ENCODE measurements at regions not wholly inside any gene's neighbourhood (a gene's known extent, or its start where the extent isn't known, plus 50 kb on each side); places are given as distances from the start of the nearest gene placed in this dataset.

- POLR2A ChIA-PET: no interaction called here
- no peak overlapping the region for H3K4me3 ChIP-seq (ENCODE audit: control insufficient read depth in 1 of 7, extremely low read depth in 1 of 7, insufficient read depth in 4 of 7, low read depth in 2 of 7, low read length in 6 of 7)
- H3K27ac ChIP-seq (ENCODE audit: insufficient read depth in 1 of 2, low read depth in 1 of 2, low read length in 2 of 2, poor library complexity in 1 of 2, severe bottlenecking in 2 of 2): no peak overlapping the region
- 96% methylated on average over 7 of the region's 7 CpGs for WGBS (ENCODE audit: insufficient coverage)
- H3K27me3 ChIP-seq (replicated peaks in 2 of 5; ENCODE audit: control insufficient read depth in 4 of 5, insufficient read depth in 5 of 5, low read length in 4 of 5): no peaks in the 10 kb centered on the region
- no peaks in the 10 kb centered on the region for H3K4me1 ChIP-seq (ENCODE audit: control extremely low read depth in 1 of 4, control insufficient read depth in 4 of 4, insufficient read depth in 4 of 4, low read length in 3 of 4)
- DNase-seq: no peak
- no peaks in the 10 kb centered on the region for H3K9me3 ChIP-seq (ENCODE audit: control extremely low read depth in 1 of 5, control insufficient read depth in 4 of 5, insufficient read depth in 2 of 5, low read depth in 1 of 5, low read length in 4 of 5)
- CTCF ChIA-PET: interaction anchor here (0.9 kb wide), 1 partner anchor 9 kb away, joined by 3 read pairs; no protein-coding TSS in a partner anchor
- H3K36me3 ChIP-seq (ENCODE audit: control insufficient read depth in 4 of 4, insufficient read depth in 4 of 4, low read length in 3 of 4): no peaks in the 10 kb centered on the region
Observed at GRCh38 chr6:103018426-103018825, 1624.9 kb downstream of the GRIK2 start.

- no peak overlapping the region for H3K4me3 ChIP-seq (ENCODE audit: control insufficient read depth in 1 of 7, extremely low read depth in 1 of 7, insufficient read depth in 4 of 7, low read depth in 2 of 7, low read length in 6 of 7)
- WGBS (ENCODE audit: insufficient coverage): 99% methylated on average over 9 of the region's 9 CpGs
- no peaks in the 10 kb centered on the region for H3K27me3 ChIP-seq (replicated peaks in 2 of 5; ENCODE audit: control insufficient read depth in 4 of 5, insufficient read depth in 5 of 5, low read length in 4 of 5)
- CTCF ChIA-PET: interaction anchor here (0.9 kb wide), 1 partner anchor 9 kb away, joined by 3 read pairs; no protein-coding TSS in a partner anchor
- DNase-seq: no peak
- POLR2A ChIA-PET: no interaction called here
- H3K36me3 ChIP-seq (ENCODE audit: control insufficient read depth in 4 of 4, insufficient read depth in 4 of 4, low read length in 3 of 4): no peaks in the 10 kb centered on the region
- H3K4me1 ChIP-seq (ENCODE audit: control extremely low read depth in 1 of 4, control insufficient read depth in 4 of 4, insufficient read depth in 4 of 4, low read length in 3 of 4): no peaks in the 10 kb centered on the region
- H3K9me3 ChIP-seq (ENCODE audit: control extremely low read depth in 1 of 5, control insufficient read depth in 4 of 5, insufficient read depth in 2 of 5, low read depth in 1 of 5, low read length in 4 of 5): no peaks in the 10 kb centered on the region
- H3K27ac ChIP-seq (ENCODE audit: insufficient read depth in 1 of 2, low read depth in 1 of 2, low read length in 2 of 2, poor library complexity in 1 of 2, severe bottlenecking in 2 of 2): no peak overlapping the region
Observed at GRCh38 chr6:103017878-103018277, 1624.4 kb downstream of the GRIK2 start.

- WGBS (ENCODE audit: insufficient coverage): 86% methylated on average over 2 of the region's 2 CpGs
- no peak overlapping the region for H3K4me3 ChIP-seq (ENCODE audit: control insufficient read depth in 1 of 7, extremely low read depth in 1 of 7, insufficient read depth in 4 of 7, low read depth in 2 of 7, low read length in 6 of 7)
- no peak for DNase-seq
- no peaks in the 10 kb centered on the region for H3K9me3 ChIP-seq (ENCODE audit: control extremely low read depth in 1 of 5, control insufficient read depth in 4 of 5, insufficient read depth in 2 of 5, low read depth in 1 of 5, low read length in 4 of 5)
- H3K36me3 ChIP-seq (ENCODE audit: control insufficient read depth in 4 of 4, insufficient read depth in 4 of 4, low read length in 3 of 4): no peaks in the 10 kb centered on the region
- no peaks in the 10 kb centered on the region for H3K27me3 ChIP-seq (replicated peaks in 2 of 5; ENCODE audit: control insufficient read depth in 4 of 5, insufficient read depth in 5 of 5, low read length in 4 of 5)
- no peaks in the 10 kb centered on the region for H3K4me1 ChIP-seq (ENCODE audit: control extremely low read depth in 1 of 4, control insufficient read depth in 4 of 4, insufficient read depth in 4 of 4, low read length in 3 of 4)
- H3K27ac ChIP-seq (ENCODE audit: insufficient read depth in 1 of 2, low read depth in 1 of 2, low read length in 2 of 2, poor library complexity in 1 of 2, severe bottlenecking in 2 of 2): no peak overlapping the region
- ChIA-PET CTCF (interaction anchor here (1.3 kb wide), 1 partner anchor 11 kb away, joined by 3 read pairs; no protein-coding TSS in a partner anchor), POLR2A (no interaction called here)
Observed at GRCh38 chr6:103011605-103012004, 1618.1 kb downstream of the GRIK2 start.

GRCh38 chr6:103002282-103002681 lies 1608.8 kb downstream of the GRIK2 start:
- POLR2A ChIA-PET: no interaction called here
- CTCF ChIA-PET: no interaction called here
- no peaks in the 10 kb centered on the region for H3K4me1 ChIP-seq (ENCODE audit: control extremely low read depth in 1 of 4, control insufficient read depth in 4 of 4, insufficient read depth in 4 of 4, low read length in 3 of 4)
- no peak for DNase-seq
- H3K27me3 ChIP-seq (replicated peaks in 2 of 5; ENCODE audit: control insufficient read depth in 4 of 5, insufficient read depth in 5 of 5, low read length in 4 of 5): no peaks in the 10 kb centered on the region
- H3K27ac ChIP-seq (ENCODE audit: insufficient read depth in 1 of 2, low read depth in 1 of 2, low read length in 2 of 2, poor library complexity in 1 of 2, severe bottlenecking in 2 of 2): no peak overlapping the region
- H3K4me3 ChIP-seq (ENCODE audit: control insufficient read depth in 1 of 7, extremely low read depth in 1 of 7, insufficient read depth in 4 of 7, low read depth in 2 of 7, low read length in 6 of 7): no peak overlapping the region
- peaks cover 0 to 3% (median 0%) of the 10 kb centered on the region in 5 experiments for H3K9me3 ChIP-seq (ENCODE audit: control extremely low read depth in 1 of 5, control insufficient read depth in 4 of 5, insufficient read depth in 2 of 5, low read depth in 1 of 5, low read length in 4 of 5)
- H3K36me3 ChIP-seq (ENCODE audit: control insufficient read depth in 4 of 4, insufficient read depth in 4 of 4, low read length in 3 of 4): no peaks in the 10 kb centered on the region
- WGBS (ENCODE audit: insufficient coverage): 97% methylated on average over 2 of the region's 3 CpGs

- Histone ChIP-seq H3K9me3 (ENCODE audit: control extremely low read depth in 1 of 5, control insufficient read depth in 4 of 5, insufficient read depth in 2 of 5, low read depth in 1 of 5, low read length in 4 of 5) (peaks cover 0 to 3% (median 0%) of the 10 kb centered on the region in 5 experiments), H3K27ac (ENCODE audit: insufficient read depth in 1 of 2, low read depth in 1 of 2, low read length in 2 of 2, poor library complexity in 1 of 2, severe bottlenecking in 2 of 2) (no peak overlapping the region), H3K27me3 (replicated peaks in 2 of 5; ENCODE audit: control insufficient read depth in 4 of 5, insufficient read depth in 5 of 5, low read length in 4 of 5) (no peaks in the 10 kb centered on the region), H3K4me1 (ENCODE audit: control extremely low read depth in 1 of 4, control insufficient read depth in 4 of 4, insufficient read depth in 4 of 4, low read length in 3 of 4) (no peaks in the 10 kb centered on the region), H3K36me3 (ENCODE audit: control insufficient read depth in 4 of 4, insufficient read depth in 4 of 4, low read length in 3 of 4) (no peaks in the 10 kb centered on the region), H3K4me3 (ENCODE audit: control insufficient read depth in 1 of 7, extremely low read depth in 1 of 7, insufficient read depth in 4 of 7, low read depth in 2 of 7, low read length in 6 of 7) (no peak overlapping the region)
- DNase-seq: no peak
- WGBS (ENCODE audit: insufficient coverage): no CpG with 5 or more reads among the region's 1 CpG
- CTCF ChIA-PET: no interaction called here
- POLR2A ChIA-PET: no interaction called here
Observed at GRCh38 chr6:103001724-103002123, 1608.2 kb downstream of the GRIK2 start.

GRCh38 chr6:103000688-103001087 lies 1607.2 kb downstream of the GRIK2 start:
- POLR2A ChIA-PET: no interaction called here
- H3K4me1 ChIP-seq (ENCODE audit: control extremely low read depth in 1 of 4, control insufficient read depth in 4 of 4, insufficient read depth in 4 of 4, low read length in 3 of 4): no peaks in the 10 kb centered on the region
- DNase-seq: no peak
- no peaks in the 10 kb centered on the region for H3K36me3 ChIP-seq (ENCODE audit: control insufficient read depth in 4 of 4, insufficient read depth in 4 of 4, low read length in 3 of 4)
- no peaks in the 10 kb centered on the region for H3K27me3 ChIP-seq (replicated peaks in 2 of 5; ENCODE audit: control insufficient read depth in 4 of 5, insufficient read depth in 5 of 5, low read length in 4 of 5)
- 31% methylated on average over 6 of the region's 8 CpGs for WGBS (ENCODE audit: insufficient coverage)
- peaks cover 0 to 3% (median 0%) of the 10 kb centered on the region in 5 experiments for H3K9me3 ChIP-seq (ENCODE audit: control extremely low read depth in 1 of 5, control insufficient read depth in 4 of 5, insufficient read depth in 2 of 5, low read depth in 1 of 5, low read length in 4 of 5)
- H3K27ac ChIP-seq (ENCODE audit: insufficient read depth in 1 of 2, low read depth in 1 of 2, low read length in 2 of 2, poor library complexity in 1 of 2, severe bottlenecking in 2 of 2): no peak overlapping the region
- CTCF ChIA-PET: no interaction called here
- no peak overlapping the region for H3K4me3 ChIP-seq (ENCODE audit: control insufficient read depth in 1 of 7, extremely low read depth in 1 of 7, insufficient read depth in 4 of 7, low read depth in 2 of 7, low read length in 6 of 7)

- no peak overlapping the region for H3K4me3 ChIP-seq (ENCODE audit: control insufficient read depth in 1 of 7, extremely low read depth in 1 of 7, insufficient read depth in 4 of 7, low read depth in 2 of 7, low read length in 6 of 7)
- H3K27ac ChIP-seq (ENCODE audit: insufficient read depth in 1 of 2, low read depth in 1 of 2, low read length in 2 of 2, poor library complexity in 1 of 2, severe bottlenecking in 2 of 2): no peak overlapping the region
- POLR2A ChIA-PET: no interaction called here
- H3K9me3 ChIP-seq (ENCODE audit: control extremely low read depth in 1 of 5, control insufficient read depth in 4 of 5, insufficient read depth in 2 of 5, low read depth in 1 of 5, low read length in 4 of 5): no peaks in the 10 kb centered on the region
- no peaks in the 10 kb centered on the region for H3K27me3 ChIP-seq (replicated peaks in 2 of 5; ENCODE audit: control insufficient read depth in 4 of 5, insufficient read depth in 5 of 5, low read length in 4 of 5)
- DNase-seq: no peak
- CTCF ChIA-PET: no interaction called here
- no peaks in the 10 kb centered on the region for H3K36me3 ChIP-seq (ENCODE audit: control insufficient read depth in 4 of 4, insufficient read depth in 4 of 4, low read length in 3 of 4)
- no peaks in the 10 kb centered on the region for H3K4me1 ChIP-seq (ENCODE audit: control extremely low read depth in 1 of 4, control insufficient read depth in 4 of 4, insufficient read depth in 4 of 4, low read length in 3 of 4)
Observed at GRCh38 chr6:102995491-102995890, 1602.0 kb downstream of the GRIK2 start.
